C4-2B (cell line): ENCODE measurements at regions not wholly inside any gene's neighbourhood (a gene's known extent, or its start where the extent isn't known, plus 50 kb on each side); places are given as distances from the start of the nearest gene placed in this dataset.
"Not testable (repeated sequence)": the region's sequence is repeated elsewhere in the genome, so short reads cannot be mapped to it uniquely, and the experiment has no call there.

Experiments
- H3K27ac ChIP-seq: fragments of 450-650 bp; 2 replicates; pipeline ENCODE4 v1.5.1; 2017
- CTCF ChIP-seq: fragments of 450-650 bp; conservative IDR thresholded peaks from 2 replicates; pipeline ENCODE4 v1.5.1; 2017; ENCODE audit warnings: mild to moderate bottlenecking
- ZFX ChIP-seq: fragments of 450-650 bp; IDR thresholded peaks from 2 replicates; pipeline ENCODE4 v1.6.1; 2017

- no peak overlapping the region for H3K27ac ChIP-seq
- TF ChIP-seq ZFX = no peak
- no peak for TF ChIP-seq CTCF
Measured at GRCh38 chr4:110424144-110424543, 51.8 kb upstream of the ENPEP start.

GRCh38 chr4:110418641-110419040 lies 57.3 kb upstream of the ENPEP start:
- no peak for TF ChIP-seq ZFX
- TF ChIP-seq CTCF = no peak
- H3K27ac ChIP-seq = no peak overlapping the region

- TF ChIP-seq CTCF (no peak), ZFX (no peak)
- H3K27ac ChIP-seq = no peak overlapping the region
Measured at GRCh38 chr4:110417136-110417535, 58.8 kb upstream of the ENPEP start.

- H3K27ac ChIP-seq = no peak overlapping the region
- no peak for TF ChIP-seq ZFX
- no peak for TF ChIP-seq CTCF
Measured at GRCh38 chr4:110415478-110415877, 60.5 kb upstream of the ENPEP start.

GRCh38 chr4:110415041-110415440 lies 60.9 kb upstream of the ENPEP start:
- H3K27ac ChIP-seq = no peak overlapping the region

GRCh38 chr4:110414561-110414920 lies 61.4 kb upstream of the ENPEP start:
- TF ChIP-seq CTCF = no peak
- no peak for TF ChIP-seq ZFX
- no peak overlapping the region for H3K27ac ChIP-seq

More at GRCh38 chr4:110415041-110415440, 60.9 kb upstream of the ENPEP start:
- TF ChIP-seq ZFX = no peak
- no peak for TF ChIP-seq CTCF

- not testable (repeated sequence) for H3K27ac ChIP-seq
Measured at GRCh38 chr4:110413807-110414560, 62.0 kb upstream of the ENPEP start.
